Panc1 (cell line): ENCODE measurements at regions not wholly inside any gene's neighbourhood (a gene's known extent, or its start where the extent isn't known, plus 50 kb on each side); places are given as distances from the start of the nearest gene placed in this dataset.

ENCODE experiments used
- ATAC-seq: fragments of 200-7000 bp; cut with Tn5 transposase; 2 replicates; pipeline ENCODE4 v1.9.1; 2020; ENCODE audit warnings: mild to moderate bottlenecking, moderate library complexity
- BruUV-seq: library from RNA; stranded (reverse); fragments of 400-500 nt; replicated peaks from 2 replicates; lab custom pipeline; 2021; lab: Mats Ljungman, UMichigan
- CTCF ChIA-PET: fragments of 300-600 bp; sonication (Branson Sonifier 250); formaldehyde crosslinking; loops from one replicate; lab custom pipeline; 2022; ENCODE audit warnings: antibody characterized with exemption; lab: Charles Lee
- POLR2A ChIA-PET: fragments of 300-600 bp; sonication (Branson Sonifier 250); formaldehyde crosslinking; loops from one replicate; lab custom pipeline; 2022; ENCODE audit warnings: antibody characterized with exemption; lab: Charles Lee
- DNase-seq: peaks from one replicate; pipeline ENCODE4 v3.0.0-alpha.2; 2010; ENCODE audit warnings: low read depth, low spot score
- H3K27ac ChIP-seq: 2 replicates; pipeline ENCODE4 v1.5.1; 2011; ENCODE audit warnings: mild to moderate bottlenecking, low read length, inconsistent platforms
- H3K27me3 ChIP-seq: fragments of 200-500 bp; sonication (Bioruptor generic); 2 replicates; pipeline ENCODE4 v1.6.0; 2014; ENCODE audit warnings: low read length, inconsistent platforms; ENCODE audit not compliant: control insufficient read depth, insufficient read depth
- H3K36me3 ChIP-seq: fragments of 200-500 bp; sonication (Bioruptor generic); 2 replicates; pipeline ENCODE4 v1.5.1; 2014; ENCODE audit warnings: inconsistent platforms, mild to moderate bottlenecking, low read length, moderate library complexity; ENCODE audit not compliant: control insufficient read depth, insufficient read depth
- H3K4me1 ChIP-seq: 2 replicates; pipeline ENCODE4 v1.5.1; 2011; ENCODE audit warnings: inconsistent platforms, mild to moderate bottlenecking, low read length, moderate library complexity; ENCODE audit not compliant: control insufficient read depth, insufficient read depth
- H3K4me3 ChIP-seq, 2 experiments: 2 replicates each; pipeline ENCODE4 v1.5.1; 2011 to 2012; ENCODE audit warnings: low read depth in 2 of 2, low read length in 2 of 2, mild to moderate bottlenecking in 2 of 2, inconsistent platforms in 1 of 2, moderate library complexity in 1 of 2
- H3K9me3 ChIP-seq: fragments of 200-500 bp; sonication (Bioruptor generic); 2 replicates; pipeline ENCODE4 v1.5.1; 2014; ENCODE audit warnings: low read depth, mild to moderate bottlenecking, inconsistent platforms, low read length, moderate library complexity; ENCODE audit not compliant: control insufficient read depth, insufficient read depth
- POLR2AphosphoS5 ChIP-seq: IDR thresholded peaks from 2 replicates; pipeline ENCODE4 v1.6.1; 2012; ENCODE audit warnings: mild to moderate bottlenecking, low read depth, low read length, moderate library complexity
- REST ChIP-seq, 2 experiments: IDR thresholded peaks; 2 replicates each; pipeline ENCODE4 v1.6.1; 2011 to 2012; ENCODE audit warnings: low read depth in 2 of 2, control low read depth in 1 of 2, low read length in 1 of 2, mild to moderate bottlenecking in 1 of 2, moderate library complexity in 1 of 2; ENCODE audit not compliant: insufficient read depth in 1 of 2
- SIN3A ChIP-seq: IDR thresholded peaks from 2 replicates; pipeline ENCODE4 v1.6.1; 2012; ENCODE audit warnings: low read depth, mild to moderate bottlenecking, low read length, moderate library complexity, borderline replicate concordance; ENCODE audit not compliant: insufficient read depth
- TCF7L2 ChIP-seq: IDR thresholded peaks from 2 replicates; pipeline ENCODE4 v1.6.1; 2011; ENCODE audit warnings: mild to moderate bottlenecking, low read depth, low read length, inconsistent platforms
- in situ Hi-C: cut with HindIII; loops from 2 replicates; pipeline ENCODE4 v1.10.0; 2016; ENCODE audit warnings: low sequenced_read_pairs, low pct_unique_long_range_greater_than_20kb
- intact Hi-C: fragments of 100-400 bp; cut with micrococcal nuclease; formaldehyde crosslinking; loops from one replicate; pipeline ENCODE4 v1.10.0; 2022; ENCODE audit not compliant: unreplicated experiment
- TF ChIP-seq, protein P1 (sequence below): fragments of 450-650 bp; IDR thresholded peaks from 2 replicates; pipeline ENCODE4 v1.5.1; 2017; ENCODE audit warnings: mild to moderate bottlenecking

GRCh38 chr18:31218671-31219383, 56.2 kb upstream of the DSC1 start:
- TF ChIP-seq, protein P1, sequence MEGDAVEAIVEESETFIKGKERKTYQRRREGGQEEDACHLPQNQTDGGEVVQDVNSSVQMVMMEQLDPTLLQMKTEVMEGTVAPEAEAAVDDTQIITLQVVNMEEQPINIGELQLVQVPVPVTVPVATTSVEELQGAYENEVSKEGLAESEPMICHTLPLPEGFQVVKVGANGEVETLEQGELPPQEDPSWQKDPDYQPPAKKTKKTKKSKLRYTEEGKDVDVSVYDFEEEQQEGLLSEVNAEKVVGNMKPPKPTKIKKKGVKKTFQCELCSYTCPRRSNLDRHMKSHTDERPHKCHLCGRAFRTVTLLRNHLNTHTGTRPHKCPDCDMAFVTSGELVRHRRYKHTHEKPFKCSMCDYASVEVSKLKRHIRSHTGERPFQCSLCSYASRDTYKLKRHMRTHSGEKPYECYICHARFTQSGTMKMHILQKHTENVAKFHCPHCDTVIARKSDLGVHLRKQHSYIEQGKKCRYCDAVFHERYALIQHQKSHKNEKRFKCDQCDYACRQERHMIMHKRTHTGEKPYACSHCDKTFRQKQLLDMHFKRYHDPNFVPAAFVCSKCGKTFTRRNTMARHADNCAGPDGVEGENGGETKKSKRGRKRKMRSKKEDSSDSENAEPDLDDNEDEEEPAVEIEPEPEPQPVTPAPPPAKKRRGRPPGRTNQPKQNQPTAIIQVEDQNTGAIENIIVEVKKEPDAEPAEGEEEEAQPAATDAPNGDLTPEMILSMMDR: no peak
- ChIA-PET CTCF (no interaction called here), POLR2A (no interaction called here)
- Histone ChIP-seq H3K9me3 (no peaks in the 10 kb centered on the region), H3K4me3 (no peak overlapping the region), H3K36me3 (no peaks in the 10 kb centered on the region), H3K27ac (no peak overlapping the region), H3K27me3 (no peaks in the 10 kb centered on the region), H3K4me1 (no peaks in the 10 kb centered on the region)
- DNase-seq (no peak), ATAC-seq (no peak)
- no TSS peak for BruUV-seq
- intact Hi-C loops: no loop called here
- in situ Hi-C loops: no loop called here

DNA sequence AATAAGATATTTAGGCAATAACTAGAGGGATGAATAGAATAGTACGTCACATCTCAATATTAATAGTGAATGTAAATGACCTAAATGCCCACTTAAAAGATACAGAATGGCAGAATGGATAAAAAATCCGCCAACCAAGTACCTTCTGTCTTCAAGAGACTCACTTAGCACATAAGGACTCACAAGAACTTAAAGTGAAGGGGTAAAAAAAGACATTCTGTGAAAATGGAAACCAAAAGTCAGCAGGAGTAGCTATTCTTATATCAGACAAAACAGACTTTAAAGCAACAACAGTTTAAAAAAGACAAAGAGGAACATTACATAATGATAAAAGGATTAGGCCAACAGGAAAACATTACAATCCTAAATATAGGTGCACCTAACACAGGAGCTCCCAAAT, 56.7 kb upstream of the DSC1 start:
- H3K4me3 ChIP-seq: no peak overlapping the region
- ATAC-seq (no peak), DNase-seq (no peak)
- H3K36me3 ChIP-seq: no peaks in the 10 kb centered on the region
- H3K27me3 ChIP-seq: no peaks in the 10 kb centered on the region
- no peak for TF ChIP-seq POLR2AphosphoS5
- TF ChIP-seq REST (IDR thresholded peaks at IDR 0.05; ENCODE audit: insufficient read depth in 1 of 2, low read depth in 2 of 2, low read length in 1 of 2): no peak
- no peak for TF ChIP-seq TCF7L2
- TF ChIP-seq SIN3A: no peak
- TF ChIP-seq, protein P1: no peak
- POLR2A ChIA-PET: no interaction called here
- intact Hi-C loops (no loop called here), in situ Hi-C loops (no loop called here)
- CTCF ChIA-PET: no interaction called here
- no peak overlapping the region for H3K27ac ChIP-seq
- BruUV-seq: no TSS peak
- H3K4me1 ChIP-seq: no peaks in the 10 kb centered on the region
- H3K9me3 ChIP-seq: no peaks in the 10 kb centered on the region
